H1 (cell line): ENCODE measurements at regions not wholly inside any gene's neighbourhood (a gene's known extent, or its start where the extent isn't known, plus 50 kb on each side); places are given as distances from the start of the nearest gene placed in this dataset.

ENCODE experiments used
- CTCF ChIA-PET: fragments of 300-600 bp; sonication (Branson Sonifier 250); formaldehyde crosslinking; loops from one replicate; lab custom pipeline; 2021; ENCODE audit not compliant: partially characterized antibody; lab: Charles Lee
- POLR2A ChIA-PET: fragments of 300-600 bp; sonication (Branson Sonifier 250); formaldehyde crosslinking; loops from one replicate; lab custom pipeline; 2021; ENCODE audit warnings: inconsistent platforms; ENCODE audit not compliant: partially characterized antibody; lab: Charles Lee
- DNase-seq, 2 experiments: peaks; one replicate each; pipeline versions ENCODE4 v3.0.0 to v3.0.0-alpha.2; 2010 to 2022; ENCODE audit warnings: low spot score in 2 of 2, low read depth in 1 of 2, mixed read lengths in 1 of 2
- FAIRE-seq: peaks from 2 replicates; lab custom pipeline; 2011; peaks lifted over from hg19 to GRCh38; lab: Jason Lieb, UNC
- H2AFZ ChIP-seq: 2 replicates; pipeline ENCODE4 v1.8.1; 2012; ENCODE audit warnings: low read length, inconsistent platforms
- H2AK5ac ChIP-seq: 2 replicates; pipeline ENCODE4 v1.6.1; 2013; ENCODE audit warnings: low read depth, low read length
- H2BK120ac ChIP-seq: replicated peaks from 2 replicates; pipeline ENCODE3; 2013; ENCODE audit warnings: low read depth, low read length, inconsistent platforms
- H2BK12ac ChIP-seq: 2 replicates; pipeline ENCODE4 v1.6.1; 2013; ENCODE audit warnings: low read depth, low read length
- H2BK15ac ChIP-seq: 2 replicates; pipeline ENCODE4 v1.6.1; 2013; ENCODE audit warnings: low read length
- H2BK20ac ChIP-seq: 2 replicates; pipeline ENCODE4 v1.6.1; 2013; ENCODE audit warnings: low read length
- H2BK5ac ChIP-seq: 2 replicates; pipeline ENCODE4 v1.6.1; 2013; ENCODE audit warnings: low read depth, low read length
- H3K14ac ChIP-seq: 2 replicates; pipeline ENCODE4 v1.6.1; 2013; ENCODE audit warnings: inconsistent platforms; ENCODE audit not compliant: insufficient read length
- H3K18ac ChIP-seq: 2 replicates; pipeline ENCODE4 v1.6.1; 2013; ENCODE audit warnings: low read length; ENCODE audit errors: extremely low read depth
- H3K23ac ChIP-seq: 2 replicates; pipeline ENCODE4 v1.6.1; 2013; ENCODE audit warnings: inconsistent platforms; ENCODE audit not compliant: insufficient read length
- H3K23me2 ChIP-seq: 2 replicates; pipeline ENCODE4 v1.6.1; 2013; ENCODE audit warnings: low read depth, low read length
- H3K27ac ChIP-seq: 2 replicates; pipeline ENCODE4 v1.6.1; 2011; ENCODE audit warnings: low read depth, low read length, inconsistent platforms
- H3K27me3 ChIP-seq, 4 experiments: replicated peaks in 1 of 4; 1 replicate in 1 of 4; 2 replicates in 3 of 4; pipeline versions ENCODE4 v1.6.1 to v1.8.1; 2011 to 2013; ENCODE audit warnings: low read length in 3 of 4, mild to moderate bottlenecking in 3 of 4, inconsistent platforms in 2 of 4, mixed read lengths in 2 of 4, moderate library complexity in 1 of 4; ENCODE audit not compliant: control insufficient read depth in 3 of 4, insufficient read depth in 3 of 4; ENCODE audit errors: extremely low read depth in 1 of 4
- H3K36me3 ChIP-seq, 4 experiments: 2 replicates each; pipeline versions ENCODE4 v1.6.1 to v1.8.1; 2011 to 2013; ENCODE audit warnings: mild to moderate bottlenecking in 4 of 4, low read length in 3 of 4, moderate library complexity in 2 of 4, control low read depth in 1 of 4, inconsistent platforms in 1 of 4; ENCODE audit not compliant: insufficient read depth in 4 of 4, control insufficient read depth in 2 of 4
- H3K4ac ChIP-seq: replicated peaks from 2 replicates; pipeline ENCODE3; 2013; ENCODE audit warnings: low read length, low read depth, mixed read lengths, inconsistent platforms; ENCODE audit not compliant: insufficient read length
- H3K4me1 ChIP-seq, 4 experiments: replicated peaks in 1 of 4; 1 replicate in 1 of 4; 2 replicates in 3 of 4; pipeline versions ENCODE4 v1.6.1 to v1.8.1; 2011 to 2013; ENCODE audit warnings: low read length in 3 of 4, inconsistent platforms in 2 of 4, mixed read lengths in 1 of 4; ENCODE audit not compliant: insufficient read depth in 4 of 4, control insufficient read depth in 3 of 4
- H3K4me2 ChIP-seq, 2 experiments: 2 replicates each; pipeline versions ENCODE4 v1.6.1 to v1.8.1; 2011 to 2013; ENCODE audit warnings: low read depth in 2 of 2, low read length in 2 of 2, control low read depth in 1 of 2, inconsistent platforms in 1 of 2, mild to moderate bottlenecking in 1 of 2; ENCODE audit not compliant: insufficient read depth in 1 of 2
- H3K4me3 ChIP-seq, 4 experiments: fragments of 200-600, 300-600 bp in 1 of 4; sonication (generic), shearing (Covaris generic), sonication (Bioruptor Twin) in 1 of 4; 2 replicates each; pipeline versions ENCODE4 v1.5.1 to v1.8.1; 2011 to 2016; ENCODE audit warnings: low read length in 4 of 4, low read depth in 3 of 4, control low read depth in 2 of 4, inconsistent platforms in 2 of 4, mild to moderate bottlenecking in 2 of 4, mixed read lengths in 1 of 4, moderate library complexity in 1 of 4; ENCODE audit not compliant: insufficient read depth in 2 of 4; ENCODE audit errors: extremely low read depth in 1 of 4
- H3K56ac ChIP-seq: replicated peaks from 2 replicates; pipeline ENCODE3; 2013; ENCODE audit warnings: low read depth, mild to moderate bottlenecking, mixed read lengths, low read length, inconsistent platforms; ENCODE audit not compliant: insufficient read length
- H3K79me1 ChIP-seq: 2 replicates; pipeline ENCODE4 v1.6.1; 2013; ENCODE audit warnings: low read depth, low read length, control low read depth
- H3K79me2 ChIP-seq, 2 experiments: 2 replicates each; pipeline versions ENCODE4 v1.6.1 to v1.8.1; 2012 to 2013; ENCODE audit warnings: low read length in 2 of 2, mild to moderate bottlenecking in 2 of 2, inconsistent platforms in 1 of 2; ENCODE audit not compliant: insufficient read depth in 2 of 2, control insufficient read depth in 1 of 2
- H3K9ac ChIP-seq, 4 experiments: replicated peaks in 1 of 4; 1 replicate in 1 of 4; 2 replicates in 3 of 4; pipeline versions ENCODE4 v1.6.1 to v1.8.1; 2011 to 2013; ENCODE audit warnings: low read depth in 3 of 4, low read length in 3 of 4, control low read depth in 2 of 4, mild to moderate bottlenecking in 2 of 4, moderate library complexity in 2 of 4, inconsistent platforms in 1 of 4; ENCODE audit errors: extremely low read depth in 1 of 4
- H3K9me3 ChIP-seq, 2 experiments: 2 replicates each; pipeline versions ENCODE4 v1.6.1 to v1.8.1; 2012 to 2013; ENCODE audit warnings: mild to moderate bottlenecking in 2 of 2, moderate library complexity in 2 of 2, control low read depth in 1 of 2, inconsistent platforms in 1 of 2, low read depth in 1 of 2, low read length in 1 of 2, mixed read lengths in 1 of 2; ENCODE audit not compliant: insufficient read depth in 2 of 2
- H4K20me1 ChIP-seq, 2 experiments: replicated peaks in 1 of 2; 2 replicates each; pipeline versions ENCODE3 to v1.8.1; 2011 to 2013; ENCODE audit warnings: inconsistent platforms in 2 of 2, low read length in 2 of 2, mild to moderate bottlenecking in 1 of 2; ENCODE audit not compliant: insufficient read depth in 2 of 2, control insufficient read depth in 1 of 2
- H4K5ac ChIP-seq: 2 replicates; pipeline ENCODE4 v1.6.1; 2013; ENCODE audit warnings: low read length, low read depth, mixed read lengths, inconsistent platforms; ENCODE audit not compliant: insufficient read length
- H4K8ac ChIP-seq: 2 replicates; pipeline ENCODE4 v1.8.0; 2013; ENCODE audit warnings: mild to moderate bottlenecking, moderate library complexity, low read length, inconsistent platforms; ENCODE audit not compliant: insufficient read depth; ENCODE audit errors: extremely low read depth
- H4K91ac ChIP-seq: replicated peaks from 2 replicates; pipeline ENCODE3; 2013; ENCODE audit warnings: low read length, mixed read lengths, inconsistent platforms; ENCODE audit not compliant: insufficient read length
- EP300 ChIP-seq, 2 experiments: IDR thresholded peaks; 1 replicate in 1 of 2; 2 replicates in 1 of 2; pipeline ENCODE4 v1.6.1; 2011 to 2012; ENCODE audit warnings: low read depth in 2 of 2, low read length in 2 of 2, mild to moderate bottlenecking in 2 of 2, borderline replicate concordance in 1 of 2, inconsistent platforms in 1 of 2, moderate library complexity in 1 of 2
- EZH2 ChIP-seq: fragments of 200-600 bp; sonication (generic); IDR thresholded peaks from 2 replicates; pipeline ENCODE4 v1.7.1; 2012; ENCODE audit warnings: low read depth, mild to moderate bottlenecking, moderate library complexity, low read length, inconsistent platforms; ENCODE audit not compliant: severe bottlenecking
- KDM5A ChIP-seq: fragments of 200-600 bp; IDR thresholded peaks from 2 replicates; pipeline ENCODE4 v1.7.1; 2012; ENCODE audit warnings: mild to moderate bottlenecking, low read length, inconsistent platforms, mixed read lengths
- POLR2A ChIP-seq, 2 experiments: IDR thresholded peaks; 1 replicate in 1 of 2; 2 replicates in 1 of 2; pipeline ENCODE4 v1.6.1; 2011; ENCODE audit warnings: low read depth in 2 of 2, low read length in 2 of 2, mild to moderate bottlenecking in 2 of 2; ENCODE audit errors: control extremely low read depth in 1 of 2
- SIRT6 ChIP-seq: IDR thresholded peaks from one replicate; pipeline ENCODE4 v1.7.1; 2012; ENCODE audit warnings: low read length, inconsistent platforms
- SIX5 ChIP-seq: IDR thresholded peaks from 2 replicates; pipeline ENCODE4 v1.6.1; 2011; ENCODE audit warnings: mild to moderate bottlenecking, low read depth, low read length
- SP4 ChIP-seq: IDR thresholded peaks from 2 replicates; pipeline ENCODE4 v1.6.1; 2012; ENCODE audit warnings: low read length, inconsistent platforms
- WGBS, 2 experiments: shearing (Covaris generic) in 1 of 2; methylation state at CpG; one replicate each; pipeline versions ENCODE4 v1.1.6 to v1.1.7; 2013 to 2015; ENCODE audit warnings: low lambda C conversion rate in 2 of 2, mixed read lengths in 2 of 2, inconsistent platforms in 1 of 2, low coverage in 1 of 2, missing lambda C conversion rate in 1 of 2; ENCODE audit not compliant: insufficient replicate concordance in 2 of 2, insufficient coverage in 1 of 2, insufficient read length in 1 of 2; ENCODE audit errors: extremely low coverage in 1 of 2, missing lambda C conversion rate in 1 of 2; 5-methylcytosine and 5-hydroxymethylcytosine counted together
- TF ChIP-seq, protein P1 (sequence below): IDR thresholded peaks from 2 replicates; pipeline ENCODE4 v1.6.1; 2012; ENCODE audit warnings: inconsistent platforms

DNA sequence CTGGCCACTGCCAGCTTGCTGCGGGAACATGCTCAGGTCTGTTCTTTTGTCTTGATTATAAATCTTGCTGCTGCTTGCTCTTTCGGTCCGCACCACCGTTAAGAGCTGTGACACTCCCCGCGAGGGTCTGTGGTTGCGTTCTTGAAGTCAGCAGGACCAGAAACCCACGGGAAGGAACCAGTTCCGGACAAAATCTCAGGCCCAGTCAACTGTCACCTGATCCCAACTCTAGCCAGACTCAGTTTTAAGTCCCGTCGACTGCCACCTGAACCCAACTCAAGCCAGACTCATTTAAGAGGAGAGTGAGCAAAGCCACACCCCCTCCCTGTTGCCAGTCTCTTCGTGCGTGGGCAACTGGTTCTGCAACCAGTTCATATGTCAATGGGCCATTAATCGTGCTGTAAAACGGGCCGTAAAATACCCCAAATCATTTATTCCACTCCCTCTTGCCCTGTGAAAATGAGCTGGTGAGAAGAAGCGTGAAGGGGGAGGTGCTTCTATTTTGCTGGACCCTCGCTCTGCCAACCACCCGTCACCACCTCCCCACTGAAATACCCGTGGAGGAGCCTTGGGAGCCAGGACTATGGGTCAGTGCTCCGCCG lies 224.3 kb downstream of the NDUFA10 start:
- Histone ChIP-seq H4K20me1 (no peaks in the 10 kb centered on the region), H2AFZ (no peak overlapping the region), H4K8ac (no peak overlapping the region), H3K4me1 (no peaks in the 10 kb centered on the region), H3K4me2 (no peak overlapping the region), H3K27ac (no peak overlapping the region), H3K23ac (no peak overlapping the region), H2BK5ac (no peak overlapping the region), H2AK5ac (no peak overlapping the region), H3K36me3 (no peaks in the 10 kb centered on the region), H2BK20ac (no peak overlapping the region), H3K9ac (no peak overlapping the region), H3K18ac (no peak overlapping the region), H3K27me3 (no peaks in the 10 kb centered on the region), H4K91ac (no peak overlapping the region), H2BK15ac (no peak overlapping the region), H3K4me3 (no peak overlapping the region), H3K9me3 (no peaks in the 10 kb centered on the region), H3K4ac (no peak overlapping the region), H3K79me2 (no peaks in the 10 kb centered on the region), H3K23me2 (no peaks in the 10 kb centered on the region), H3K79me1 (no peaks in the 10 kb centered on the region), H3K56ac (no peak overlapping the region), H2BK12ac (no peak overlapping the region), H2BK120ac (no peak overlapping the region), H4K5ac (no peak overlapping the region), H3K14ac (no peak overlapping the region)
- no peak for DNase-seq
- ChIA-PET CTCF (interaction anchor here (1.5 kb wide), 1 partner anchor 10 kb away, joined by 3 read pairs; no protein-coding TSS in a partner anchor), POLR2A (no interaction called here)
- 90% methylated on average over 22 of the region's 22 CpGs; no CpG with 5 or more reads in 1 of the 2 experiments for WGBS, 2 experiments
- FAIRE-seq, result no peak
- TF ChIP-seq SIX5 (no peak), KDM5A (no peak), SP4 (no peak), POLR2A (IDR thresholded peaks at IDR 0.05; ENCODE audit: control extremely low read depth in 1 of 2, low read depth in 2 of 2, low read length in 2 of 2) (no peak), SIRT6 (no peak), EP300 (IDR thresholded peaks at IDR 0.05; ENCODE audit: borderline replicate concordance in 1 of 2, low read depth in 2 of 2, low read length in 2 of 2) (no peak), EZH2 (no peak)
- TF ChIP-seq, protein P1, sequence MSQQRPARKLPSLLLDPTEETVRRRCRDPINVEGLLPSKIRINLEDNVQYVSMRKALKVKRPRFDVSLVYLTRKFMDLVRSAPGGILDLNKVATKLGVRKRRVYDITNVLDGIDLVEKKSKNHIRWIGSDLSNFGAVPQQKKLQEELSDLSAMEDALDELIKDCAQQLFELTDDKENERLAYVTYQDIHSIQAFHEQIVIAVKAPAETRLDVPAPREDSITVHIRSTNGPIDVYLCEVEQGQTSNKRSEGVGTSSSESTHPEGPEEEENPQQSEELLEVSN, result no peak
